GM19240 (cell line): ENCODE measurements at regions not wholly inside any gene's neighbourhood (a gene's known extent, or its start where the extent isn't known, plus 50 kb on each side); places are given as distances from the start of the nearest gene placed in this dataset.
A peak's percentile ranks its signal among the peaks of the same experiment; 100 is the strongest.

ENCODE experiments used
- DNase-seq: peaks from one replicate; pipeline ENCODE4 v3.0.0; 2011; ENCODE audit warnings: low spot score; ENCODE audit not compliant: insufficient read length

DNA sequence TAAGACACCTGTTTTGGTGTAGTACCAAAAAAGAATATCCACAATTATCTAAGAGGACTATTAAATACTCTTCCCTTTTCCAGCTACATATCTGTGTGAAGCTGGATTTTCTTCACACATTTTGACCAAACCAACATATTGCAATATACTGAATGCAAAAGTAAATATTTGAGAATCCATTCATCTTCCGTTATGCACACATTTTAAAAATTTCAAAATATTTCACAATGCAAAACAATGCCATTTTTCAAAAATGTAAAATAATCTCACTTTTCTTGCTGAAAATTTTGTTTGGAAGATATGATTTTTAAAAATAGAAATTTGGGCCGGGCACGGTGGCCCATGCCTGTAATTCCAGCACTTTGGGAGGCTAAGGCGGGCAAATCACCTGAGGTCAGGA lies 133.9 kb upstream of the FUT8 start:
- DNase-seq: no peak

GRCh38 chr14:65279510-65279909 lies 133.0 kb upstream of the FUT8 start:
- DNase-seq: no peak

- DNase-seq: no peak
Measured at GRCh38 chr14:65279958-65280357, 132.6 kb upstream of the FUT8 start.

- no peak for DNase-seq
Measured at GRCh38 chr14:65280653-65281052, 131.9 kb upstream of the FUT8 start.

GRCh38 chr14:65281991-65282895 lies 130.3 kb upstream of the FUT8 start:
- DNase-seq: peak; percentile 31

DNA sequence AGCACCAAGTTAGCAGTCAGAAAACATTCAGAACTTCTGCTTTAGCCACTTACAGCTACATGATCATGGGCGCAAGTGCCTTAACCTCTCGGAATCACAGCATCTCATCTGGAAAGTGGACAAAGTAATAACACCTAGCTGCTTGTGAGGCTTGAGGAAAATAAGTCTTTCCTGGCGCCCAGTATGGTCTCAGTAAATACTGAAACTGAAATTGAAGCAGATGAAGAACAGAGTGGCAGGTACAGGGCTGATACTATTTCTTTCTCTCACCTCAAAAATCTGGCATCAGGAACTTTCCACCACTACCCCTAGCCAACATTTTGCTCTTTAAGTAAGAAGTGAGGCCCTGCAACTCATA lies 129.7 kb upstream of the FUT8 start:
- DNase-seq: no peak

- no peak for DNase-seq
Measured at GRCh38 chr14:65286443-65286842, 126.1 kb upstream of the FUT8 start.

- DNase-seq: peak; percentile 46
Measured at GRCh38 chr14:65287264-65288131, 125.0 kb upstream of the FUT8 start.

DNA sequence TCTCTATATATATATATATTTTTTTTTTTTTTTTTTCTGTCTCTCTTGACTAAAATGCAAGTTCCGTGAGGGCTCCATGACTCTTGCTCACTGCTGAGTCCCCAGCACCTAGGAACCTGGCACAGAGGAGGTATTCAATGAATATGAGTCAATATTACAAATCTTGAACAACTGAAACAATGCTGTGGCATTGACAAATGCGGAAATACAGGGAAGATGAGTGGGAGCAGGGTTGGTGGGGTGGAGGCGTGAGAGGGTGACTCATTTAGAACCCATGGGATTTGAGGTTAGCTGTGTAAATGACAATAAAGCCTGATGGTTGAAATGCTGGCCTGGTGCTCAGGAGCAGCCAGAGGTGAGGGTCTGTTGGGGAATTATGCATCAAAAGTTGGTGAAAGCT lies 121.7 kb upstream of the FUT8 start:
- no peak for DNase-seq

- DNase-seq: no peak
Measured at GRCh38 chr14:65291531-65291930, 121.0 kb upstream of the FUT8 start.

GRCh38 chr14:65294816-65295215 lies 117.7 kb upstream of the FUT8 start:
- no peak for DNase-seq

DNA sequence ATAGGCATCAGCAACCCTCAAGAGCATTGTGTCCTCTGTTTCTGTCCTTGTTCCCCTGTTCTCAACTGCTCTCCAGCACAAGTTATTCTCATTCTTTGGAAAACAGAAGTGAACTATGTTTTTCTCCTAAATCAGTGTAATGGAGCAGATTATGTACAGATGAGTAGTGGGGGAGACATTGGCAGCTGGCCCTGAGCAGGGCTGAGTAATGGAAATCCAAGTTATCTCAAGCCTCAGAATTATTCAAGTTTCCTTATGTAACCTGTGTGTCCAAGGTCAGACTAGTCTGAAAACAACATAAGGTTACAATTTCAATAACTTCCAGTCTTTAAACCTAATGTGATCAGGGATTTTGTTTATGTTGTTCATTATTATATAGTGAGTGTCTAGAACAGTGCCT lies 116.1 kb upstream of the FUT8 start:
- no peak for DNase-seq

DNA sequence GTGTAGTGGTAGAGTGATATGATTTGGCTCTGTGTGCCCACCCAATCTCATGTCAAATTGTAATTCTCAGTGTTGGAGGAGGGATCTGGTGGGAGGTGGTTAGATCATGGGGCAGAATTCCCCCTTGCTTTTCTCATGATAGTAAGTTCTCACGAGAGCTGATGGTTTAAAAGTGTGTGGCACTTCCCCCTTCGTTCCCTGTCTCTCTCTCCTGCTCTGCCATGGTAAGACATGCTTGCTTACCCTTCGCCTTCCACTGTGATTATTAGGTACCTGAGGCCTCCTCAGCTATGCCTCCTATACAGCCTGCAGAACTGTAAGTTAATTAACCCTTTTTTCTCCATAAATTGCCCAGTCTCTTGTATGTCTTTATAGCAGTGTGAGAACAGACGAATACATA lies 115.7 kb upstream of the FUT8 start:
- no peak for DNase-seq

DNA sequence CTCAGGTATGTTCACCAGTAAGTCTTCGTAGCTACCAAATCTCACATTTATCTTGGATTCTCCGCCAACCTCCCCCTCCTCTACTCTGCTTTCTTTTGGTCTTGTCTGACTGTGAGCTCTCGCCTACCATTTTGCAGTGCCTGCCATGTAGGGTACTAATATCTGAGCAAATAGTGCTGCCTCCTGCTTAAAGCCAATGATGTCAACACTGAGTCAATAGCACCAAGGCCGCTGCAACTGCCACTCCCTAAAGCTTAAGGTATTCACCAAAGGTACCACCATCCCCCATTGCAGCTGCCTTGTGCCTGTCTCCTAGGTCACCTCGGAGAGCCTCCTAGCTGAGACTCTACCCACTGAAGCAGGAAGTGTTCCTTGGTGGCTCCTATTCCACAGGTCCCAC lies 114.8 kb upstream of the FUT8 start:
- DNase-seq: no peak

GRCh38 chr14:65299826-65300225 lies 112.7 kb upstream of the FUT8 start:
- no peak for DNase-seq

GRCh38 chr14:65301862-65302539 lies 110.5 kb upstream of the FUT8 start:
- no peak for DNase-seq

- DNase-seq: no peak
Measured at GRCh38 chr14:65302571-65303189, 109.8 kb upstream of the FUT8 start.

DNA sequence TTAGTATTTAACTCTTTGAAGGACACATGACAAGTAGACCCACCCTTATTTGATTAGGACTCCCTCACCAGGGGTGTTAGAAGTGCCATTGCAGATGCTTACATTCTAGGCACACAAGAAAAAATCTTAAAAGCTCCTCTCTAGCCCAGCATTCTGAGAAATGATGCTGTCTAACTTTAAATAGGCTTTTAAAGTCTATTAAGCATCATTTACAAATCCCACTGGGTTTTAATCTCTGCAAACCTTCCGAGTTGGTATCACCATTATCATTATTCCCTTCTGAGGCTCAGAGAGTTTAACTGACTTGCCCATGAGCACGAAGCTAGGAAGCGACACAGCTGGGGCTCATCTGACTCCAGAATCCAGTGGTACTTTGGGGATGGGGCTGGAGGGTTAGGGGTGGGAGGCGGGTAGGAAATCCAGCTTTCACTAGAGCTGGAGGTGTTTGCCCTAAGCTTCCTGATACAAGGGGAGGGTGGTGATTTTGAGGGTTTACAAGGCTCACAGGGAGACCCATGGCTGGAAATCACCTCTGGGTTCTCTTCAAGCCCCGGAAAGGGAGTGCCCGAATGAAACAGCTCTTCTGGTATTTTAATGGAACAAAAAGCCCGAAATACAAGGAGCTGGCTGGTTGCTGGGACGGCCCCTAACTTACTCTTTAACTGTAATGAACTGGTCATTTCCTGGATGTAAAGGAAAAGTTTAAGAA lies 109.2 kb upstream of the FUT8 start:
- DNase-seq: no peak

GRCh38 chr14:65303899-65304222 lies 108.7 kb upstream of the FUT8 start:
- DNase-seq: no peak

DNA sequence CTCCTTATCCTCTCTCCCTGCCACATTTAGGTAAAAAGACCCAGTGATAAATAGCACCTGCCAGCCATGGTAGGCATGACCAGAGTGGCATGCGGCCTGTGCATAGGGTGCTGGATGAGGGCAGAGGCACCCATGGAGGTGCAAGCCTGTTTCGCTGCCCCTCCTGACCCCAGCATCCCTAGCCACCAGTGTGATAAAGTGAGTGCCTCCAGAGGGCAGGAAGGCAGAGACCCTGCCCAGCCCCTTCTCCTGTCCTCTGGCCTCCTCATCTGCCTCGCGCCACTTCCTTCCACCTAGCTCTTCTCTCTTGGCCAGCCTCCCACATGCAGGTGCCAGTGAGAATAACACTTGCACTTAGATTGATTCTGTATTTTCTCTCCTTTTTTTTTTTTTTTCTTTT lies 108.3 kb upstream of the FUT8 start:
- DNase-seq: no peak

DNA sequence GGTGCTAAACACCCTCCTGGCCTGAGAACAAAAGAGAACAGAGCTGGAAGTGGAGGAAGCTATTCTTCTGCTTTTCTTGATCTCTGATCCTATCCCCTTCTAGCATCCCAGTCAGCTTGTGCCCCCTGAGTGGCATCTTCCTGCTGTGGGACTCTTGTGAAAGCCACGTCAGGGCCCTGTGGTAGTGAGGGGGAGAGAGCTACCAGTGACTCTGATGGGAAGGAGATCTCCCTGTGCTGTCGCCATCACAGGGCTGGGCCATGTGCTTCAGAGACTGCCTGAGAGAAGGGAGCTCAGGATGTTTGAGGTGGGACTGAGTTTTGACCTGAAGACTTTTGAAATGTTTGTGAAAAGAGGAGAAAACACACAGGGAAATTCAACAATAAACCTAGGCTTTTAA lies 107.6 kb upstream of the FUT8 start:
- no peak for DNase-seq
